Neural cell (in vitro differentiated cells): ENCODE measurements at regions not wholly inside any gene's neighbourhood (a gene's known extent, or its start where the extent isn't known, plus 50 kb on each side); places are given as distances from the start of the nearest gene placed in this dataset.

Source experiments
- H2AFZ ChIP-seq: fragments of 200-600, 300-800 bp; sonication (generic), shearing (Covaris generic); 2 replicates; pipeline ENCODE4 v1.6.0; 2014; ENCODE audit warnings: low read depth, mild to moderate bottlenecking, antibody characterized with exemption, low read length, moderate library complexity
- H3F3A ChIP-seq: fragments of 200-600 bp; shearing (Covaris generic); 2 replicates; pipeline ENCODE4 v1.6.1; 2016; ENCODE audit warnings: mild to moderate bottlenecking, moderate library complexity, mixed read lengths, antibody characterized with exemption, low read length; ENCODE audit not compliant: insufficient read depth, poor library complexity, severe bottlenecking
- H3K27ac ChIP-seq: fragments of 200-600, 300-800 bp; sonication (generic), shearing (Covaris generic); 2 replicates; pipeline ENCODE4 v1.5.1; 2014; ENCODE audit warnings: mild to moderate bottlenecking, low read length, moderate library complexity
- H3K27me3 ChIP-seq: fragments of 300-800, 200-600 bp; sonication (generic), shearing (Covaris generic); 2 replicates; pipeline ENCODE4 v1.6.0; 2014; ENCODE audit warnings: mild to moderate bottlenecking, low read depth, low read length, moderate library complexity; ENCODE audit not compliant: insufficient read depth
- H3K36me3 ChIP-seq: fragments of 300-800, 200-600 bp; sonication (generic), shearing (Covaris generic); 2 replicates; pipeline ENCODE4 v1.5.1; 2014; ENCODE audit warnings: mild to moderate bottlenecking, antibody characterized with exemption, low read length, moderate library complexity; ENCODE audit not compliant: insufficient read depth
- H3K4me2 ChIP-seq: fragments of 300-800, 200-600 bp; sonication (generic), shearing (Covaris generic); 2 replicates; pipeline ENCODE4 v1.6.0; 2014; ENCODE audit warnings: mild to moderate bottlenecking, low read length
- H3K4me3 ChIP-seq: fragments of 300-800, 200-600 bp; sonication (generic), shearing (Covaris generic); 2 replicates; pipeline ENCODE4 v1.5.1; 2014; ENCODE audit warnings: mild to moderate bottlenecking, low read length, moderate library complexity
- H3K79me2 ChIP-seq: fragments of 200-600 bp; shearing (Covaris generic); replicated peaks from 2 replicates; pipeline ENCODE4 v1.6.0; 2014; ENCODE audit warnings: mild to moderate bottlenecking, low read length, moderate library complexity; ENCODE audit not compliant: insufficient read depth
- H3K9ac ChIP-seq: fragments of 300-800, 200-600 bp; sonication (generic), shearing (Covaris generic); 2 replicates; pipeline ENCODE4 v1.6.1; 2016; ENCODE audit warnings: mild to moderate bottlenecking, low read length, mixed read lengths
- H3K9me2 ChIP-seq: fragments of 200-600 bp; shearing (Covaris generic); 2 replicates; pipeline ENCODE4 v1.6.1; 2016; ENCODE audit warnings: mild to moderate bottlenecking, low read length, mixed read lengths; ENCODE audit not compliant: insufficient read depth
- H3K9me3 ChIP-seq: fragments of 200-600, 300-800 bp; sonication (generic), shearing (Covaris generic); 2 replicates; pipeline ENCODE4 v1.6.1; 2016; ENCODE audit warnings: mild to moderate bottlenecking, mixed run types, low read length, moderate library complexity, mixed read lengths
- H4K20me1 ChIP-seq: fragments of 200-600 bp; shearing (Covaris generic); 2 replicates; pipeline ENCODE4 v1.6.1; 2016; ENCODE audit warnings: mild to moderate bottlenecking, mixed run types; ENCODE audit not compliant: insufficient read depth
- CTCF ChIP-seq: fragments of 450-650 bp; IDR thresholded peaks from 2 replicates; pipeline ENCODE4 v1.5.1; 2014; ENCODE audit warnings: antibody characterized with exemption, mild to moderate bottlenecking, moderate library complexity; ENCODE audit not compliant: poor library complexity, severe bottlenecking
- EP300 ChIP-seq: fragments of 450-650 bp; conservative IDR thresholded peaks from 2 replicates; pipeline ENCODE4 v1.6.1; 2014; ENCODE audit warnings: antibody characterized with exemption, mild to moderate bottlenecking, moderate library complexity; ENCODE audit not compliant: poor library complexity, severe bottlenecking
- EZH2 ChIP-seq: fragments of 200-600, 300-800 bp; shearing (Covaris generic), sonication (generic); IDR thresholded peaks from 2 replicates; pipeline ENCODE4 v1.6.1; 2014; ENCODE audit warnings: antibody characterized with exemption, low read length, borderline replicate concordance, mild to moderate bottlenecking; ENCODE audit not compliant: insufficient read depth, poor library complexity, severe bottlenecking
- MXI1 ChIP-seq: fragments of 450-650 bp; conservative IDR thresholded peaks from 2 replicates; pipeline ENCODE4 v1.6.1; 2014; ENCODE audit warnings: antibody characterized with exemption, mild to moderate bottlenecking; ENCODE audit not compliant: poor library complexity, severe bottlenecking
- POLR2AphosphoS5 ChIP-seq: IDR thresholded peaks from 2 replicates; pipeline ENCODE4 v1.6.1; 2012
- RAD21 ChIP-seq: fragments of 450-650 bp; conservative IDR thresholded peaks from 2 replicates; pipeline ENCODE4 v1.6.1; 2014; ENCODE audit warnings: antibody characterized with exemption, mild to moderate bottlenecking, moderate library complexity
- REST ChIP-seq: IDR thresholded peaks from 2 replicates; pipeline ENCODE4 v1.6.1; 2012; ENCODE audit warnings: borderline replicate concordance
- SMC3 ChIP-seq: fragments of 450-650 bp; conservative IDR thresholded peaks from 2 replicates; pipeline ENCODE4 v1.6.1; 2014; ENCODE audit warnings: antibody characterized with exemption, mild to moderate bottlenecking, moderate library complexity; ENCODE audit not compliant: poor library complexity
- TAF1 ChIP-seq: IDR thresholded peaks from 2 replicates; pipeline ENCODE4 v1.6.1; 2012; ENCODE audit warnings: low read depth

- no peak for TF ChIP-seq CTCF
- TF ChIP-seq REST, result no peak
- no peak for TF ChIP-seq POLR2AphosphoS5
- TF ChIP-seq EP300, result no peak
- no peak for TF ChIP-seq EZH2
- no peak for TF ChIP-seq RAD21
- TF ChIP-seq TAF1, result no peak
- no peak for TF ChIP-seq SMC3
- no peak for TF ChIP-seq MXI1
- no peaks in the 10 kb centered on the region for H3K79me2 ChIP-seq
- no peaks in the 10 kb centered on the region for H3K27me3 ChIP-seq
- H4K20me1 ChIP-seq, result no peaks in the 10 kb centered on the region
- H3F3A ChIP-seq, result no peaks in the 10 kb centered on the region
- no peaks in the 10 kb centered on the region for H3K36me3 ChIP-seq
- no peak overlapping the region for H2AFZ ChIP-seq
- no peaks in the 10 kb centered on the region for H3K9me3 ChIP-seq
- no peaks in the 10 kb centered on the region for H3K9me2 ChIP-seq
- no peak overlapping the region for H3K9ac ChIP-seq
- no peak overlapping the region for H3K4me3 ChIP-seq
- H3K27ac ChIP-seq, result no peak overlapping the region
- no peak overlapping the region for H3K4me2 ChIP-seq
Measured at GRCh38 chr3:101042996-101043686, 49.9 kb upstream of the ABI3BP start.
